ENCODE measurements at regions not wholly inside any gene's neighbourhood (a gene's known extent, or its start where the extent isn't known, plus 50 kb on each side); places are given as distances from the start of the nearest gene placed in this dataset.
A peak's percentile ranks its signal among the peaks of the same experiment; 100 is the strongest.

DNA sequence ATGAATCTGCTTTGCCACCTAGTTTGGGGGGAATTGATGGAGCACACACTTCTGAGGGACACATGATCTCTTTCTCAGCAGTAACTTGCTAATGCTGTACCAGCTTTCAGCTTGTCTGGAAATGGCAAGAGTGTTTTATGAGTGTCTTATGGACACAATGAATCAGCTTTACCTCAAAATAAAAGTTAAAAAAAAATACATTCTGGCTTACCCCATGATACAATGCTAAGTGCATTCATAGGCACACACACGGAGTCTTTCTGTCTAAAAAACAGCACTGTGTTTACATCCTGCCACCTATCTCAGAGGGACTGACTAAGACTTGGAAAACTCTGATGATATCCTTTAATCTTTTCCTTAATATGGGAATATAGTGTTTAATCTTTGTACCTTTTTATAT lies 455.5 kb upstream of the ADAMTS5 start:
- TF ChIP-seq, protein P1, sequence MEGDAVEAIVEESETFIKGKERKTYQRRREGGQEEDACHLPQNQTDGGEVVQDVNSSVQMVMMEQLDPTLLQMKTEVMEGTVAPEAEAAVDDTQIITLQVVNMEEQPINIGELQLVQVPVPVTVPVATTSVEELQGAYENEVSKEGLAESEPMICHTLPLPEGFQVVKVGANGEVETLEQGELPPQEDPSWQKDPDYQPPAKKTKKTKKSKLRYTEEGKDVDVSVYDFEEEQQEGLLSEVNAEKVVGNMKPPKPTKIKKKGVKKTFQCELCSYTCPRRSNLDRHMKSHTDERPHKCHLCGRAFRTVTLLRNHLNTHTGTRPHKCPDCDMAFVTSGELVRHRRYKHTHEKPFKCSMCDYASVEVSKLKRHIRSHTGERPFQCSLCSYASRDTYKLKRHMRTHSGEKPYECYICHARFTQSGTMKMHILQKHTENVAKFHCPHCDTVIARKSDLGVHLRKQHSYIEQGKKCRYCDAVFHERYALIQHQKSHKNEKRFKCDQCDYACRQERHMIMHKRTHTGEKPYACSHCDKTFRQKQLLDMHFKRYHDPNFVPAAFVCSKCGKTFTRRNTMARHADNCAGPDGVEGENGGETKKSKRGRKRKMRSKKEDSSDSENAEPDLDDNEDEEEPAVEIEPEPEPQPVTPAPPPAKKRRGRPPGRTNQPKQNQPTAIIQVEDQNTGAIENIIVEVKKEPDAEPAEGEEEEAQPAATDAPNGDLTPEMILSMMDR (IDR thresholded peaks at IDR 0.05), result no peak
- Histone ChIP-seq H3K27ac (peak overlapping the region; percentile 60 to 64), H3K4me1 (peaks cover 8 to 29% of the 10 kb centered on the region in 2 donors), H3K4me3 (no peak overlapping the region), H3K36me3 (no peaks in the 10 kb centered on the region), H3K27me3 (no peaks in the 10 kb centered on the region), H3K9me3 (no peaks in the 10 kb centered on the region)
- no peak for DNase-seq (ENCODE audit: low spot score in 2 of 2)
- intact Hi-C loops (cut with DNase I), result loop anchor here (5.0 to 10.0 kb wide), 3 partner anchors 142 to 1322 kb away; partner anchors contain the start of gene ADAMTS1

DNA sequence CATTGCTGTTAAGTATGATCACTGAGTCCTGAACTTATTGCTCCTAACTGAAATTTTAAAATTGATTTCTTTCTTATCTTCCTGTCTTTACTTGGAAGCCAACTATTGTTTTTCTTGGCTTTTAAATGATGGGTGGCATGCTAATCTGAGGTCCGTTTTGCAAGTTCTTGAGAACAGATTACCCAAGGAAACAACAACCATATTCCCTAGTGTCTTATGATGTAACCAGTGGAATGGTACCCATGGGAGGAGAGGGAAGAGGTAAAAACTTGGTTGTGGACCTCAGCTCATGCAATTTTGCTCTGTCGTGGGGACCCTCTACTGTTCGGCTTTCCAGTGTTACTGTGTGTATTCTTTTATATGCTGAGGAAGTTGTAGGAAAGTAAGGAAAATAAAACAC lies 454.8 kb upstream of the ADAMTS5 start:
- Histone ChIP-seq H3K36me3 (no peaks in the 10 kb centered on the region), H3K4me3 (no peak overlapping the region), H3K4me1 (peaks cover 8 to 29% of the 10 kb centered on the region in 2 donors), H3K9me3 (no peaks in the 10 kb centered on the region), H3K27ac (peak overlapping the region; percentile 60 to 64), H3K27me3 (no peaks in the 10 kb centered on the region)
- intact Hi-C loops (cut with DNase I), result loop anchor here (5.0 to 10.0 kb wide), 3 partner anchors 143 to 1323 kb away; partner anchors contain the start of gene ADAMTS1
- TF ChIP-seq, protein P1 (IDR thresholded peaks at IDR 0.05), result no peak
- no peak for DNase-seq (ENCODE audit: low spot score in 2 of 2)

DNA sequence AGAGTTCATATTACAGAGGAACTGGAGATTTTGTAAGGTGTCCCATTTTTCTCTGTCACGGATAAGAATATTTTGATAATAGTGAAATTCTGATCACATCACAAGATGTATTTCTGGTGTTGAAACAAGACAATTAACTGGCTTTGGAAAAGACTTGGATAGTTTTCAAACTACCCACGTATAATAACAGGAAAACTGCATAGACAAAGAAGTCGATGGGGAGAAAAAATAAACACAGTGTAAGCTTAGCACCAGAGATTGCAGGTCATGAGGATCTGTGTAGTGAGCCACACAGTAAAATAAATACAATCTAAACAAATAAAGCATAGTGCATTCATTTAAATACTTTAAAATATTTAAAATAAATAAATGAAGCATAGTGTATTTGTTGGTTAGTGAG lies 452.3 kb upstream of the ADAMTS5 start:
- intact Hi-C loops (cut with DNase I), result no loop called here
- no peak for DNase-seq (ENCODE audit: low spot score in 2 of 2)
- TF ChIP-seq, protein P1 (IDR thresholded peaks at IDR 0.05), result no peak
- Histone ChIP-seq H3K9me3 (peaks cover 0 to 7% of the 10 kb centered on the region in 2 donors), H3K4me1 (peaks cover 8 to 20% of the 10 kb centered on the region in 2 donors), H3K4me3 (no peak overlapping the region), H3K27ac (no peak overlapping the region), H3K36me3 (no peaks in the 10 kb centered on the region), H3K27me3 (no peaks in the 10 kb centered on the region)

DNA sequence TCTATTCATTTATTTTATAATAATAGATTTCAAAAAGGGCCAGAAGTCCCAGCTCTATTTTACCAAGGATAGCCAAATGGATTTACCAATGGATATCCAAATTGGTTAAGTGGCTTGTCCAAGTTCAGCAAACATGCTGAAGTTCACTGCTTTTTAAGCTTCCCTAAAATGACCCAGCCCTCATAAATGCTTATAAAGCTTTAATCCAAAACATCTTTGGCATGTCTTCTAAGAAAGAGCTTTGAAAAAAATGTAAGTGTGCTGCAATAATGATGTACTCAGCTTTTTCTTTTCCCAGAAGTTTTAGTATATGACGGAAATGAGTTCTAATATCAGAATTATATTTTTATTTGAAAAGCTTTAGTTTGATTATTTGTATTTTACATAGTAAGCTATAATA lies 451.5 kb upstream of the ADAMTS5 start:
- TF ChIP-seq, protein P1 (IDR thresholded peaks at IDR 0.05), result no peak
- H3K36me3 ChIP-seq, result no peaks in the 10 kb centered on the region
- peaks cover 0 to 7% of the 10 kb centered on the region in 2 donors for H3K9me3 ChIP-seq
- no peak overlapping the region for H3K27ac ChIP-seq
- DNase-seq (ENCODE audit: low spot score in 2 of 2), result no peak
- H3K4me3 ChIP-seq, result no peak overlapping the region
- intact Hi-C loops (cut with DNase I), result no loop called here
- H3K4me1 ChIP-seq, result peaks cover 8 to 15% of the 10 kb centered on the region in 2 donors
- no peaks in the 10 kb centered on the region for H3K27me3 ChIP-seq

DNA sequence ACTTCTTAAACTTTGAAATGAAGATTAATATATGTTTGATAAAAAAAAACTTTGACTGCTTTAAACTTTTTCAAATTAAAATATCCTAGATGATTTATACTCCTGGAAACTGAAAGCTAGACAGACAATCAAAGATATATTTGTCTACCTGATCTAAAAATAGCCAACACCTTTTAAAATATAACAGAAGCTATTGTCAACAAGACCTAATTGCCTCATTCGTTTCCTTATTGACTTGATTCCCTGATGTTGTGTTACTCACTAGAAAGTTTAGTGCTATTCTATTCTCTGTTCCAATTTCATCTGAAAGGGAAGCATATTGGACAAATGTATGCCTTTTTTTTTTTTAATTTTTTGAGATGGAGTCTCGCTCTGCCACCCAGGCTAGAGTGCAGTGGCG lies 445.6 kb upstream of the ADAMTS5 start:
- H3K9me3 ChIP-seq, result peaks cover 0 to 7% of the 10 kb centered on the region in 2 donors
- no peaks in the 10 kb centered on the region for H3K4me1 ChIP-seq
- intact Hi-C loops (cut with DNase I), result no loop called here
- H3K27me3 ChIP-seq, result no peaks in the 10 kb centered on the region
- H3K36me3 ChIP-seq, result no peaks in the 10 kb centered on the region
- no peak for DNase-seq (ENCODE audit: low spot score in 2 of 2)
- no peak overlapping the region for H3K4me3 ChIP-seq
- H3K27ac ChIP-seq, result no peak overlapping the region
- TF ChIP-seq, protein P1 (IDR thresholded peaks at IDR 0.05), result no peak

DNA sequence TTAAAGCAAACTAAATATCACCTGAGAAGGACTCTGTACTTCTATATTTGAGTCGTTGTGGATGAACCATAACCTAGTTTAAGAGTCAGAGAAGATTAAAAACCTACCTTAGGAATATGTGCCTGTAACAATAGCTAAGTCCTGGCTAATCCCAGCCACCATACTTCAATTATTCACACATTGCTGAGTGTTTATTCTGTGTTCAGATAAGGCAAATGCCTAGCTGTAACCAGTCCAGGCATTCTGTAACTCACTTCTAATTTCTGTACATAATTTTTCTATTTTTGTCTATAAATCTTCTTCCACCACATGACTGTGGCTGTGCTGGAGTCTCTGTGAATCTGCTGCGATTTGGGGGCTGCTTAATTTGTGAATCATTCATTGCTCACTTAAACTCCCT lies 441.9 kb upstream of the ADAMTS5 start:
- DNase-seq (ENCODE audit: low spot score in 2 of 2), result no peak
- Histone ChIP-seq H3K4me1 (no peaks in the 10 kb centered on the region), H3K4me3 (no peak overlapping the region), H3K27ac (no peak overlapping the region), H3K9me3 (no peaks in the 10 kb centered on the region), H3K36me3 (no peaks in the 10 kb centered on the region), H3K27me3 (no peaks in the 10 kb centered on the region)
- intact Hi-C loops (cut with DNase I), result no loop called here
- TF ChIP-seq, protein P1 (IDR thresholded peaks at IDR 0.05), result no peak
